HEK293 (cell line): ENCODE measurements at regions not wholly inside any gene's neighbourhood (a gene's known extent, or its start where the extent isn't known, plus 50 kb on each side); places are given as distances from the start of the nearest gene placed in this dataset.

ENCODE experiments used
- BCL11B ChIP-seq: fragments of 450-650 bp; formaldehyde crosslinking; IDR thresholded peaks from 2 replicates; pipeline ENCODE4 v1.5.1; 2016; ENCODE audit warnings: low read depth, missing biosample characterization, missing genetic modification characterization
- GLI2 ChIP-seq: fragments of 450-650 bp; formaldehyde crosslinking; IDR thresholded peaks from 2 replicates; pipeline ENCODE4; 2017; ENCODE audit warnings: missing biosample characterization, missing genetic modification characterization, low read depth, borderline replicate concordance
- HOXC10 ChIP-seq: sonication (generic); formaldehyde crosslinking; IDR thresholded peaks from 2 replicates; pipeline ENCODE4 v1.8.1; 2023; ENCODE audit warnings: mild to moderate bottlenecking, missing genetic modification reagents
- KLF8 ChIP-seq: fragments of 450-650 bp; formaldehyde crosslinking; IDR thresholded peaks from 2 replicates; pipeline ENCODE4 v1.5.1; 2016; ENCODE audit warnings: missing biosample characterization, missing genetic modification characterization
- SCRT2 ChIP-seq: fragments of 450-650 bp; formaldehyde crosslinking; IDR thresholded peaks from 2 replicates; pipeline ENCODE4 v1.5.1; 2016; ENCODE audit warnings: missing biosample characterization, missing genetic modification characterization
- YY2 ChIP-seq: fragments of 450-650 bp; formaldehyde crosslinking; IDR thresholded peaks from 2 replicates; pipeline ENCODE4 v1.5.1; 2016; ENCODE audit warnings: missing biosample characterization, missing genetic modification characterization
- ZBTB26 ChIP-seq: fragments of 450-650 bp; formaldehyde crosslinking; optimal IDR thresholded peaks from 2 replicates; pipeline ENCODE3; 2016; ENCODE audit warnings: missing biosample characterization, mild to moderate bottlenecking, missing genetic modification characterization
- ZFP69B ChIP-seq: fragments of 450-650 bp; formaldehyde crosslinking; IDR thresholded peaks from 2 replicates; pipeline ENCODE4 v1.5.1; 2016; ENCODE audit warnings: missing biosample characterization, missing genetic modification characterization
- ZNF184 ChIP-seq: fragments of 450-650 bp; IDR thresholded peaks from 2 replicates; pipeline ENCODE4 v1.5.1; 2018; ENCODE audit warnings: missing biosample characterization, mild to moderate bottlenecking, missing genetic modification characterization
- ZNF2 ChIP-seq: fragments of 450-650 bp; formaldehyde crosslinking; IDR thresholded peaks from 2 replicates; pipeline ENCODE4 v1.5.1; 2016; ENCODE audit warnings: missing biosample characterization, missing genetic modification characterization
- ZNF280D ChIP-seq: fragments of 450-650 bp; formaldehyde crosslinking; IDR thresholded peaks from 2 replicates; pipeline ENCODE4 v1.5.1; 2016; ENCODE audit warnings: missing biosample characterization, missing genetic modification characterization
- ZNF324 ChIP-seq: fragments of 450-650 bp; formaldehyde crosslinking; IDR thresholded peaks from 2 replicates; pipeline ENCODE4 v1.5.1; 2016; ENCODE audit warnings: missing biosample characterization, missing genetic modification characterization
- ZNF391 ChIP-seq: fragments of 450-650 bp; formaldehyde crosslinking; IDR thresholded peaks from 2 replicates; pipeline ENCODE4 v1.5.1; 2016; ENCODE audit warnings: low read depth, missing biosample characterization, missing genetic modification characterization, borderline replicate concordance
- ZNF585B ChIP-seq: fragments of 450-650 bp; formaldehyde crosslinking; IDR thresholded peaks from 2 replicates; pipeline ENCODE4 v1.5.1; 2016; ENCODE audit warnings: missing biosample characterization, missing genetic modification characterization
- ZNF596 ChIP-seq: fragments of 450-650 bp; IDR thresholded peaks from 2 replicates; pipeline ENCODE4 v1.5.0; 2018; ENCODE audit warnings: missing biosample characterization, mild to moderate bottlenecking, missing genetic modification characterization, moderate library complexity
- ZNF623 ChIP-seq: fragments of 450-650 bp; formaldehyde crosslinking; IDR thresholded peaks from 2 replicates; pipeline ENCODE4 v1.5.1; 2016; ENCODE audit warnings: missing biosample characterization, missing genetic modification characterization
- ZNF626 ChIP-seq: fragments of 450-650 bp; sonication (Bioruptor Pico); formaldehyde crosslinking; IDR thresholded peaks from 2 replicates; pipeline ENCODE4 v1.5.1; 2018; ENCODE audit warnings: missing biosample characterization, missing genetic modification characterization, inconsistent platforms
- ZNF660 ChIP-seq: fragments of 450-650 bp; IDR thresholded peaks from 2 replicates; pipeline ENCODE4 v1.5.1; 2018; ENCODE audit warnings: missing biosample characterization, mild to moderate bottlenecking, missing genetic modification characterization
- ZNF791 ChIP-seq: fragments of 450-650 bp; formaldehyde crosslinking; IDR thresholded peaks from 2 replicates; pipeline ENCODE4 v1.5.1; 2016; ENCODE audit warnings: missing biosample characterization, missing genetic modification characterization
- ZNF837 ChIP-seq: fragments of 450-650 bp; formaldehyde crosslinking; IDR thresholded peaks from 2 replicates; pipeline ENCODE4 v1.5.1; 2016; ENCODE audit warnings: missing biosample characterization, missing genetic modification characterization
- ZXDB ChIP-seq: fragments of 450-650 bp; formaldehyde crosslinking; IDR thresholded peaks from 2 replicates; pipeline ENCODE4 v1.5.1; 2016; ENCODE audit warnings: missing biosample characterization, missing genetic modification characterization
- TF ChIP-seq, protein P1 (sequence below): fragments of 450-650 bp; formaldehyde crosslinking; conservative IDR thresholded peaks from 2 replicates; pipeline ENCODE4 v1.5.1; 2016; ENCODE audit warnings: low read depth, missing biosample characterization, missing genetic modification characterization
- TF ChIP-seq, protein P2 (sequence below): fragments of 450-650 bp; formaldehyde crosslinking; IDR thresholded peaks from 2 replicates; pipeline ENCODE4 v1.5.0; 2017; ENCODE audit warnings: missing biosample characterization, missing genetic modification characterization, borderline replicate concordance
- TF ChIP-seq, protein P3 (sequence below): fragments of 450-650 bp; formaldehyde crosslinking; IDR thresholded peaks from 2 replicates; pipeline ENCODE4 v1.5.1; 2016; ENCODE audit warnings: missing biosample characterization, missing genetic modification characterization
- TF ChIP-seq, protein P4 (sequence below): fragments of 450-650 bp; formaldehyde crosslinking; IDR thresholded peaks from 2 replicates; pipeline ENCODE4 v1.5.1; 2016; ENCODE audit warnings: missing biosample characterization, missing genetic modification characterization
- TF ChIP-seq, protein P5 (sequence below): fragments of 450-650 bp; formaldehyde crosslinking; IDR thresholded peaks from 2 replicates; pipeline ENCODE4 v1.5.1; 2016; ENCODE audit warnings: missing biosample characterization, missing genetic modification characterization, low read depth

GRCh38 chr5:116766470-116766947, 191.9 kb upstream of the SEMA6A start (continued):
- TF ChIP-seq, protein P1, sequence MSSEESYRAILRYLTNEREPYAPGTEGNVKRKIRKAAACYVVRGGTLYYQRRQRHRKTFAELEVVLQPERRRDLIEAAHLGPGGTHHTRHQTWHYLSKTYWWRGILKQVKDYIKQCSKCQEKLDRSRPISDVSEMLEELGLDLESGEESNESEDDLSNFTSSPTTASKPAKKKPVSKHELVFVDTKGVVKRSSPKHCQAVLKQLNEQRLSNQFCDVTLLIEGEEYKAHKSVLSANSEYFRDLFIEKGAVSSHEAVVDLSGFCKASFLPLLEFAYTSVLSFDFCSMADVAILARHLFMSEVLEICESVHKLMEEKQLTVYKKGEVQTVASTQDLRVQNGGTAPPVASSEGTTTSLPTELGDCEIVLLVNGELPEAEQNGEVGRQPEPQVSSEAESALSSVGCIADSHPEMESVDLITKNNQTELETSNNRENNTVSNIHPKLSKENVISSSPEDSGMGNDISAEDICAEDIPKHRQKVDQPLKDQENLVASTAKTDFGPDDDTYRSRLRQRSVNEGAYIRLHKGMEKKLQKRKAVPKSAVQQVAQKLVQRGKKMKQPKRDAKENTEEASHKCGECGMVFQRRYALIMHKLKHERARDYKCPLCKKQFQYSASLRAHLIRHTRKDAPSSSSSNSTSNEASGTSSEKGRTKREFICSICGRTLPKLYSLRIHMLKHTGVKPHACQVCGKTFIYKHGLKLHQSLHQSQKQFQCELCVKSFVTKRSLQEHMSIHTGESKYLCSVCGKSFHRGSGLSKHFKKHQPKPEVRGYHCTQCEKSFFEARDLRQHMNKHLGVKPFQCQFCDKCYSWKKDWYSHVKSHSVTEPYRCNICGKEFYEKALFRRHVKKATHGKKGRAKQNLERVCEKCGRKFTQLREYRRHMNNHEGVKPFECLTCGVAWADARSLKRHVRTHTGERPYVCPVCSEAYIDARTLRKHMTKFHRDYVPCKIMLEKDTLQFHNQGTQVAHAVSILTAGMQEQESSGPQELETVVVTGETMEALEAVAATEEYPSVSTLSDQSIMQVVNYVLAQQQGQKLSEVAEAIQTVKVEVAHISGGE (tag by site-specific recombination) = no peak
- no peak for TF ChIP-seq ZNF280D
- no peak for TF ChIP-seq HOXC10 (CRISPR knock-in tag)
- TF ChIP-seq ZBTB26 (tag by site-specific recombination) = no peak
- TF ChIP-seq ZNF660 (tag by site-specific recombination) = peak; percentile 97
- peak; percentile 55; the same call in 1 of the 2 replicates for TF ChIP-seq ZNF626
- no peak for TF ChIP-seq ZNF585B
- TF ChIP-seq ZNF791 (tag by site-specific recombination) = no peak
- TF ChIP-seq BCL11B (tag by site-specific recombination) = no peak
- peak; percentile 50; the same call in 1 of the 2 replicates for TF ChIP-seq ZNF391 (tag by site-specific recombination)
- TF ChIP-seq ZNF324 = peak; percentile 81
- no peak for TF ChIP-seq YY2 (tag by site-specific recombination)
- peak; percentile 91 for TF ChIP-seq ZNF184 (tag by site-specific recombination)
- TF ChIP-seq KLF8 (tag by site-specific recombination) = peak; percentile 63
- peak; percentile 51 for TF ChIP-seq ZFP69B
- peak; percentile 57 for TF ChIP-seq GLI2 (tag by site-specific recombination)
- TF ChIP-seq SCRT2 (tag by site-specific recombination) = 0 out of 2 replicates have a peak, but pooled peaks have one; percentile 26
- TF ChIP-seq, protein P2, sequence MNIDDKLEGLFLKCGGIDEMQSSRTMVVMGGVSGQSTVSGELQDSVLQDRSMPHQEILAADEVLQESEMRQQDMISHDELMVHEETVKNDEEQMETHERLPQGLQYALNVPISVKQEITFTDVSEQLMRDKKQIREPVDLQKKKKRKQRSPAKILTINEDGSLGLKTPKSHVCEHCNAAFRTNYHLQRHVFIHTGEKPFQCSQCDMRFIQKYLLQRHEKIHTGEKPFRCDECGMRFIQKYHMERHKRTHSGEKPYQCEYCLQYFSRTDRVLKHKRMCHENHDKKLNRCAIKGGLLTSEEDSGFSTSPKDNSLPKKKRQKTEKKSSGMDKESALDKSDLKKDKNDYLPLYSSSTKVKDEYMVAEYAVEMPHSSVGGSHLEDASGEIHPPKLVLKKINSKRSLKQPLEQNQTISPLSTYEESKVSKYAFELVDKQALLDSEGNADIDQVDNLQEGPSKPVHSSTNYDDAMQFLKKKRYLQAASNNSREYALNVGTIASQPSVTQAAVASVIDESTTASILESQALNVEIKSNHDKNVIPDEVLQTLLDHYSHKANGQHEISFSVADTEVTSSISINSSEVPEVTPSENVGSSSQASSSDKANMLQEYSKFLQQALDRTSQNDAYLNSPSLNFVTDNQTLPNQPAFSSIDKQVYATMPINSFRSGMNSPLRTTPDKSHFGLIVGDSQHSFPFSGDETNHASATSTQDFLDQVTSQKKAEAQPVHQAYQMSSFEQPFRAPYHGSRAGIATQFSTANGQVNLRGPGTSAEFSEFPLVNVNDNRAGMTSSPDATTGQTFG (tag by site-specific recombination) = no peak
- TF ChIP-seq ZNF837 (tag by site-specific recombination) = no peak
- TF ChIP-seq, protein P3, sequence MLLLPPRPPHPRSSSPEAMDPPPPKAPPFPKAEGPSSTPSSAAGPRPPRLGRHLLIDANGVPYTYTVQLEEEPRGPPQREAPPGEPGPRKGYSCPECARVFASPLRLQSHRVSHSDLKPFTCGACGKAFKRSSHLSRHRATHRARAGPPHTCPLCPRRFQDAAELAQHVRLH (tag by site-specific recombination) = no peak
- TF ChIP-seq ZNF596 = 0 out of 2 replicates have a peak, but pooled peaks have one; percentile 65
- TF ChIP-seq ZXDB = peak; percentile 60; the same call in 1 of the 2 replicates
- TF ChIP-seq, protein P4, sequence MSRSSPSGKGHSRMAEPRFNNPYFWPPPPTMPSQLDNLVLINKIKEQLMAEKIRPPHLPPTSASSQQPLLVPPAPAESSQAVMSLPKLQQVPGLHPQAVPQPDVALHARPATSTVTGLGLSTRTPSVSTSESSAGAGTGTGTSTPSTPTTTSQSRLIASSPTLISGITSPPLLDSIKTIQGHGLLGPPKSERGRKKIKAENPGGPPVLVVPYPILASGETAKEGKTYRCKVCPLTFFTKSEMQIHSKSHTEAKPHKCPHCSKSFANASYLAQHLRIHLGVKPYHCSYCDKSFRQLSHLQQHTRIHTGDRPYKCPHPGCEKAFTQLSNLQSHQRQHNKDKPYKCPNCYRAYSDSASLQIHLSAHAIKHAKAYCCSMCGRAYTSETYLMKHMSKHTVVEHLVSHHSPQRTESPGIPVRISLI = 0 out of 2 replicates have a peak, but pooled peaks have one; percentile 12
- no peak for TF ChIP-seq ZNF623 (tag by site-specific recombination)
- TF ChIP-seq, protein P5, sequence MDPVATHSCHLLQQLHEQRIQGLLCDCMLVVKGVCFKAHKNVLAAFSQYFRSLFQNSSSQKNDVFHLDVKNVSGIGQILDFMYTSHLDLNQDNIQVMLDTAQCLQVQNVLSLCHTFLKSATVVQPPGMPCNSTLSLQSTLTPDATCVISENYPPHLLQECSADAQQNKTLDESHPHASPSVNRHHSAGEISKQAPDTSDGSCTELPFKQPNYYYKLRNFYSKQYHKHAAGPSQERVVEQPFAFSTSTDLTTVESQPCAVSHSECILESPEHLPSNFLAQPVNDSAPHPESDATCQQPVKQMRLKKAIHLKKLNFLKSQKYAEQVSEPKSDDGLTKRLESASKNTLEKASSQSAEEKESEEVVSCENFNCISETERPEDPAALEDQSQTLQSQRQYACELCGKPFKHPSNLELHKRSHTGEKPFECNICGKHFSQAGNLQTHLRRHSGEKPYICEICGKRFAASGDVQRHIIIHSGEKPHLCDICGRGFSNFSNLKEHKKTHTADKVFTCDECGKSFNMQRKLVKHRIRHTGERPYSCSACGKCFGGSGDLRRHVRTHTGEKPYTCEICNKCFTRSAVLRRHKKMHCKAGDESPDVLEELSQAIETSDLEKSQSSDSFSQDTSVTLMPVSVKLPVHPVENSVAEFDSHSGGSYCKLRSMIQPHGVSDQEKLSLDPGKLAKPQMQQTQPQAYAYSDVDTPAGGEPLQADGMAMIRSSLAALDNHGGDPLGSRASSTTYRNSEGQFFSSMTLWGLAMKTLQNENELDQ (tag by site-specific recombination) = no peak
- peak; percentile 72; the same call in 1 of the 2 replicates for TF ChIP-seq ZNF2
